GM13977 (cell line): ENCODE measurements at regions not wholly inside any gene's neighbourhood (a gene's known extent, or its start where the extent isn't known, plus 50 kb on each side); places are given as distances from the start of the nearest gene placed in this dataset.
A peak's percentile ranks its signal among the peaks of the same experiment; 100 is the strongest.
"Not testable (repeated sequence)": the region's sequence is repeated elsewhere in the genome, so short reads cannot be mapped to it uniquely, and the experiment has no call there.

ENCODE experiments used
- DNase-seq: peaks from one replicate; pipeline ENCODE4 v3.0.0; 2012; ENCODE audit warnings: low spot score
- in situ Hi-C: fragments of 300-500 bp; cut with MboI; formaldehyde crosslinking; loops from one replicate; pipeline ENCODE4 v1.12.0; 2022; ENCODE audit warnings: low sequenced_read_pairs, low pct_unique_long_range_greater_than_20kb, mixed read lengths, inconsistent platforms; ENCODE audit not compliant: unreplicated experiment
- TF ChIP-seq, protein P1 (sequence below): IDR thresholded peaks from 2 replicates; pipeline ENCODE4 v1.5.1; 2012; ENCODE audit warnings: mild to moderate bottlenecking, control low read depth; ENCODE audit not compliant: insufficient read depth; ENCODE audit errors: extremely low read depth, missing control alignments

GRCh38 chr11:67732045-67732787 is 57.8 kb upstream of the ALDH3B2 start:
- in situ Hi-C loops: no loop called here

GRCh38 chr11:67731583-67731982 is 57.2 kb upstream of the ALDH3B2 start:
- DNase-seq: no peak

More at GRCh38 chr11:67732045-67732787, 57.8 kb upstream of the ALDH3B2 start:
- TF ChIP-seq, protein P1, sequence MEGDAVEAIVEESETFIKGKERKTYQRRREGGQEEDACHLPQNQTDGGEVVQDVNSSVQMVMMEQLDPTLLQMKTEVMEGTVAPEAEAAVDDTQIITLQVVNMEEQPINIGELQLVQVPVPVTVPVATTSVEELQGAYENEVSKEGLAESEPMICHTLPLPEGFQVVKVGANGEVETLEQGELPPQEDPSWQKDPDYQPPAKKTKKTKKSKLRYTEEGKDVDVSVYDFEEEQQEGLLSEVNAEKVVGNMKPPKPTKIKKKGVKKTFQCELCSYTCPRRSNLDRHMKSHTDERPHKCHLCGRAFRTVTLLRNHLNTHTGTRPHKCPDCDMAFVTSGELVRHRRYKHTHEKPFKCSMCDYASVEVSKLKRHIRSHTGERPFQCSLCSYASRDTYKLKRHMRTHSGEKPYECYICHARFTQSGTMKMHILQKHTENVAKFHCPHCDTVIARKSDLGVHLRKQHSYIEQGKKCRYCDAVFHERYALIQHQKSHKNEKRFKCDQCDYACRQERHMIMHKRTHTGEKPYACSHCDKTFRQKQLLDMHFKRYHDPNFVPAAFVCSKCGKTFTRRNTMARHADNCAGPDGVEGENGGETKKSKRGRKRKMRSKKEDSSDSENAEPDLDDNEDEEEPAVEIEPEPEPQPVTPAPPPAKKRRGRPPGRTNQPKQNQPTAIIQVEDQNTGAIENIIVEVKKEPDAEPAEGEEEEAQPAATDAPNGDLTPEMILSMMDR: peak; percentile 41
- DNase-seq: peak; percentile 9

GRCh38 chr11:67728163-67728571 is 53.7 kb upstream of the ALDH3B2 start:
- DNase-seq, in situ Hi-C loops: not testable (repeated sequence)

More at GRCh38 chr11:67731583-67731982, 57.2 kb upstream of the ALDH3B2 start:
- TF ChIP-seq, protein P1: no peak
- in situ Hi-C loops: no loop called here

- DNase-seq, in situ Hi-C loops: not testable (repeated sequence)
These were observed 52.9 kb upstream of the ALDH3B2 start for GRCh38 chr11:67727066-67728040.
